Testis (tissue), 2 donors: ENCODE measurements at regions not wholly inside any gene's neighbourhood (a gene's known extent, or its start where the extent isn't known, plus 50 kb on each side); places are given as distances from the start of the nearest gene placed in this dataset.

Source experiments
- POLR2A ChIP-seq: fragments of 450-650 bp; IDR thresholded peaks from one replicate; pipeline ENCODE4 v1.6.1; 2017; ENCODE audit warnings: antibody characterized with exemption, mild to moderate bottlenecking, moderate library complexity
- TF ChIP-seq, protein P1 (sequence below), 3 experiments: fragments of 450-650 bp in 2 of 3; fragments of 200-600 bp in 1 of 3; sonication (generic) in 1 of 3; IDR thresholded peaks; one replicate each; pipeline ENCODE4 v1.5.1; 2016 to 2019; ENCODE audit warnings: antibody characterized with exemption in 3 of 3, mild to moderate bottlenecking in 2 of 3, moderate library complexity in 1 of 3

DNA sequence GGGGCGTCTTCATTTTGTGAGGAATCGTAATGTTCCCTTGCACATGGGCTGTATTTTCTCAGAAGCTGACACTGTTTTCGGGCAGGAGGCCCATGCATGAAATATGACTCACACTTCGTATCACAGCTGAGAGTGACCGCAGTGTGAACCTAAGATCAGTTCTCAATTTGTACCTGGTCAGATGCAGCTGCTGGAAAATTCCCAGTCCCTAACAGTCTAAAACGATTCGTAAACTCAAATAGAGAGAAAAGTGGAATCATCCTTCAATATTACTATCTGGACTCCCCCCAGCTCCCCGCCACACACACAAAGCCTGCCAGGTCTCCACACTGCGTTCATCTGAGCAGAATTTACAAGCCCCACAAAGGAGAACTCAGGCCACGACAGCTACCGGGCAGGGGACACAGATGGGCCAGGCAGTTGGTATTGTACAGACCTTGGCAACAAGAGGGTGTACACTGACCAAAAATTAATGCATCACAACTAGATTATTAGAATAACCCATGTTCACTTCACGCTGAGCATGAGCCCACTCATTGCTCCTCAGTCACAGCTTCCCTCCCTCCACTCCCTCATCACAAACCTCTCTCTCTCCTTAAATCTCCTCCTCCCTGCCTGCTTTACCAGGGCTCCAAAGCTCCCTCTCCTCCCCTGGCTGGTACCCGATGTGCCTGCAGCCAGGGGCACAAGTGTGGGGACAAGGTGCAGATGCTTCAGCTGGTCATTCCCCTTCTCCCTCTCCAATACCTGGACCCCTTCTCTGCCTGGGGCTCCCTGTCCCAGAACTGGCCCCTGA is 488.4 kb downstream of the PREX1 start:
- TF ChIP-seq POLR2A, result no peak
- TF ChIP-seq, protein P1, sequence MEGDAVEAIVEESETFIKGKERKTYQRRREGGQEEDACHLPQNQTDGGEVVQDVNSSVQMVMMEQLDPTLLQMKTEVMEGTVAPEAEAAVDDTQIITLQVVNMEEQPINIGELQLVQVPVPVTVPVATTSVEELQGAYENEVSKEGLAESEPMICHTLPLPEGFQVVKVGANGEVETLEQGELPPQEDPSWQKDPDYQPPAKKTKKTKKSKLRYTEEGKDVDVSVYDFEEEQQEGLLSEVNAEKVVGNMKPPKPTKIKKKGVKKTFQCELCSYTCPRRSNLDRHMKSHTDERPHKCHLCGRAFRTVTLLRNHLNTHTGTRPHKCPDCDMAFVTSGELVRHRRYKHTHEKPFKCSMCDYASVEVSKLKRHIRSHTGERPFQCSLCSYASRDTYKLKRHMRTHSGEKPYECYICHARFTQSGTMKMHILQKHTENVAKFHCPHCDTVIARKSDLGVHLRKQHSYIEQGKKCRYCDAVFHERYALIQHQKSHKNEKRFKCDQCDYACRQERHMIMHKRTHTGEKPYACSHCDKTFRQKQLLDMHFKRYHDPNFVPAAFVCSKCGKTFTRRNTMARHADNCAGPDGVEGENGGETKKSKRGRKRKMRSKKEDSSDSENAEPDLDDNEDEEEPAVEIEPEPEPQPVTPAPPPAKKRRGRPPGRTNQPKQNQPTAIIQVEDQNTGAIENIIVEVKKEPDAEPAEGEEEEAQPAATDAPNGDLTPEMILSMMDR (IDR thresholded peaks at IDR 0.05), result no peak
